ENCODE measurements at regions not wholly inside any gene's neighbourhood (a gene's known extent, or its start where the extent isn't known, plus 50 kb on each side); places are given as distances from the start of the nearest gene placed in this dataset.

DNA sequence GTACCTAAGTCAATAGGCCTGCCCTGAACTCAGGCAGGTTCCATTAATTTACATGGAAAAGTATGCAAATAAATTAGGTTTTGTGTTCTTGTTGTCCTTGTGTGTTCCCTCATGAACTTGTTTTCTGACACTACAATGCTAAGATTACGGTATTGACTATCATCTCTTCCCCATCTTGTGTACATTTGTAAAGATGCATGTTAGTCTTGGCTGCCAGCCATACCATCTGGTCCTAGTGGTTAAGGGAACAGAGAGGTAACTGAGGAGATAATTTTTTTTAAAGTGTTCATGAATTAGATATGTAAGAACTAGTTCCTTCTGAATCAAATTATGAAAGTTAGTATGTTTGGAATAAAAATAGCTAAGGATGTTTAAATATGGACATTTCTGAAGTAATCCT lies 167.6 kb upstream of the ADAMTS5 start:
- Histone ChIP-seq H3K9me3 (peaks cover 0 to 6% (median 0%) of the 10 kb centered on the region in 11 donors), H3K27me3 (no peaks in the 10 kb centered on the region), H3K4me3 (no peak overlapping the region), H3K4me1 (no peaks in the 10 kb centered on the region), H3K27ac (no peak overlapping the region), H3K36me3 (no peaks in the 10 kb centered on the region)
- ATAC-seq = no peak
- DNase-seq = no peak
- 62 to 69% methylated on average over 1 of the region's 1 CpG for WGBS, 2 donors
- TF ChIP-seq, protein P1, sequence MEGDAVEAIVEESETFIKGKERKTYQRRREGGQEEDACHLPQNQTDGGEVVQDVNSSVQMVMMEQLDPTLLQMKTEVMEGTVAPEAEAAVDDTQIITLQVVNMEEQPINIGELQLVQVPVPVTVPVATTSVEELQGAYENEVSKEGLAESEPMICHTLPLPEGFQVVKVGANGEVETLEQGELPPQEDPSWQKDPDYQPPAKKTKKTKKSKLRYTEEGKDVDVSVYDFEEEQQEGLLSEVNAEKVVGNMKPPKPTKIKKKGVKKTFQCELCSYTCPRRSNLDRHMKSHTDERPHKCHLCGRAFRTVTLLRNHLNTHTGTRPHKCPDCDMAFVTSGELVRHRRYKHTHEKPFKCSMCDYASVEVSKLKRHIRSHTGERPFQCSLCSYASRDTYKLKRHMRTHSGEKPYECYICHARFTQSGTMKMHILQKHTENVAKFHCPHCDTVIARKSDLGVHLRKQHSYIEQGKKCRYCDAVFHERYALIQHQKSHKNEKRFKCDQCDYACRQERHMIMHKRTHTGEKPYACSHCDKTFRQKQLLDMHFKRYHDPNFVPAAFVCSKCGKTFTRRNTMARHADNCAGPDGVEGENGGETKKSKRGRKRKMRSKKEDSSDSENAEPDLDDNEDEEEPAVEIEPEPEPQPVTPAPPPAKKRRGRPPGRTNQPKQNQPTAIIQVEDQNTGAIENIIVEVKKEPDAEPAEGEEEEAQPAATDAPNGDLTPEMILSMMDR (IDR thresholded peaks at IDR 0.05) = no peak
- intact Hi-C loops (cut with DNase I) = no loop called here

DNA sequence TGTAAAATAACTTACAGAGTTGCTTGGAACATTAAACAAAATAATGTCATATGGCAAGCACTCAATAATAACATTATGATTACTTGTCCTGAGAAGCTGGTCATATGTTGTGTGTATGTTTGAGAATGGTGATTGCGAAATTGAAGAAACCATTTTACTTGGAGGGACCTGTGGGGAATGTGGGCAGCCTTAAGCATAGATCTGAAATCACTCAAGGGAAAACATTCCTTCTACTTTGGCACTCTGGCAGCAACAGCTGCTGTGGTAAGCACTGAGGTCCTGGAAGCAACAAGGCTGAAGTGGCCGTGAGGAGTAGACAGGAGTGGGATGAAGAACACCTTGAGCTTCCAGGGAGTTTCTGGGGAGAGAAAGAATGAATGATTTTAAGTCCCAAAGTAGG lies 165.4 kb upstream of the ADAMTS5 start:
- H3K4me1 ChIP-seq = no peaks in the 10 kb centered on the region
- H3K9me3 ChIP-seq = peaks cover 0 to 6% (median 0%) of the 10 kb centered on the region in 11 donors
- TF ChIP-seq, protein P1 (IDR thresholded peaks at IDR 0.05) = no peak
- no peak overlapping the region for H3K4me3 ChIP-seq
- intact Hi-C loops (cut with DNase I) = no loop called here
- no peaks in the 10 kb centered on the region for H3K36me3 ChIP-seq
- no peak overlapping the region for H3K27ac ChIP-seq
- ATAC-seq (no peak), DNase-seq (no peak)
- no peaks in the 10 kb centered on the region for H3K27me3 ChIP-seq
- WGBS, 2 donors = 76 to 91% methylated on average over 2 of the region's 2 CpGs

- DNase-seq (no peak), ATAC-seq (no peak)
- intact Hi-C loops (cut with DNase I) = no loop called here
- peaks cover 0 to 6% (median 0%) of the 10 kb centered on the region in 11 donors for H3K9me3 ChIP-seq
- H3K36me3 ChIP-seq = no peaks in the 10 kb centered on the region
- TF ChIP-seq, protein P1 (IDR thresholded peaks at IDR 0.05) = no peak
- 92% methylated on average over 3 of the region's 3 CpGs for WGBS, 2 donors
- no peak overlapping the region for H3K4me3 ChIP-seq
- H3K4me1 ChIP-seq = peaks cover 0 to 7% (median 0%) of the 10 kb centered on the region in 9 donors
- no peaks in the 10 kb centered on the region for H3K27me3 ChIP-seq
- H3K27ac ChIP-seq = no peak overlapping the region
Observed at GRCh38 chr21:27130154-27130553, 163.3 kb upstream of the ADAMTS5 start.

GRCh38 chr21:27129694-27130093 lies 162.8 kb upstream of the ADAMTS5 start:
- intact Hi-C loops (cut with DNase I) = no loop called here
- Histone ChIP-seq H3K27me3 (no peaks in the 10 kb centered on the region), H3K4me3 (no peak overlapping the region), H3K36me3 (no peaks in the 10 kb centered on the region), H3K4me1 (peaks cover 0 to 7% (median 0%) of the 10 kb centered on the region in 9 donors), H3K27ac (no peak overlapping the region), H3K9me3 (peaks cover 0 to 6% (median 0%) of the 10 kb centered on the region in 11 donors)
- TF ChIP-seq, protein P1 (IDR thresholded peaks at IDR 0.05) = no peak
- no peak for DNase-seq
- no peak for ATAC-seq

Data from heart right ventricle (tissue), 16 donors.